C4-2B (cell line): ENCODE measurements at regions not wholly inside any gene's neighbourhood (a gene's known extent, or its start where the extent isn't known, plus 50 kb on each side); places are given as distances from the start of the nearest gene placed in this dataset.

Experiments used
- CTCF ChIP-seq: fragments of 450-650 bp; conservative IDR thresholded peaks from 2 replicates; pipeline ENCODE4 v1.5.1; 2017; ENCODE audit warnings: mild to moderate bottlenecking
- ZFX ChIP-seq: fragments of 450-650 bp; IDR thresholded peaks from 2 replicates; pipeline ENCODE4 v1.6.1; 2017

- no peak for TF ChIP-seq CTCF
- TF ChIP-seq ZFX, result no peak
Measured at GRCh38 chrX:10923466-10923865, 187.7 kb upstream of the HCCS start.
